ENCODE measurements at regions not wholly inside any gene's neighbourhood (a gene's known extent, or its start where the extent isn't known, plus 50 kb on each side); places are given as distances from the start of the nearest gene placed in this dataset.

GRCh38 chr2:56473524-56473923 is 289.7 kb downstream of the CCDC85A start:
- Histone ChIP-seq H3K4me1 (ENCODE audit: low read depth) (no peaks in the 10 kb centered on the region), H3K36me3 (ENCODE audit: low read depth) (no peaks in the 10 kb centered on the region), H3K9me3 (no peaks in the 10 kb centered on the region), H3K4me3 (no peak overlapping the region)
- no peak for ATAC-seq
- intact Hi-C loops (cut with DNase I, micrococcal nuclease) = no loop called here
- no peak for DNase-seq
- no peak for TF ChIP-seq CTCF (IDR thresholded peaks at IDR 0.05)

- DNase-seq (no peak), ATAC-seq (no peak)
- no peak for TF ChIP-seq CTCF (IDR thresholded peaks at IDR 0.05)
- intact Hi-C loops (cut with DNase I, micrococcal nuclease) = no loop called here
- H3K9me3 ChIP-seq = no peaks in the 10 kb centered on the region
- H3K36me3 ChIP-seq (ENCODE audit: low read depth) = no peaks in the 10 kb centered on the region
- no peaks in the 10 kb centered on the region for H3K4me1 ChIP-seq (ENCODE audit: low read depth)
- H3K4me3 ChIP-seq = no peak overlapping the region
These were observed 290.8 kb downstream of the CCDC85A start for GRCh38 chr2:56474412-56475158.

GRCh38 chr2:56475191-56475590 is 291.4 kb downstream of the CCDC85A start:
- Histone ChIP-seq H3K4me1 (ENCODE audit: low read depth) (no peaks in the 10 kb centered on the region), H3K36me3 (ENCODE audit: low read depth) (no peaks in the 10 kb centered on the region), H3K4me3 (no peak overlapping the region), H3K9me3 (no peaks in the 10 kb centered on the region)
- no peak for TF ChIP-seq CTCF (IDR thresholded peaks at IDR 0.05)
- intact Hi-C loops (cut with DNase I, micrococcal nuclease) = no loop called here
- no peak for ATAC-seq
- DNase-seq = no peak

- H3K4me1 ChIP-seq (ENCODE audit: low read depth) = no peaks in the 10 kb centered on the region
- ATAC-seq (no peak), DNase-seq (no peak)
- no peaks in the 10 kb centered on the region for H3K36me3 ChIP-seq (ENCODE audit: low read depth)
- intact Hi-C loops (cut with DNase I, micrococcal nuclease) = no loop called here
- no peaks in the 10 kb centered on the region for H3K9me3 ChIP-seq
- H3K4me3 ChIP-seq = no peak overlapping the region
- no peak for TF ChIP-seq CTCF (IDR thresholded peaks at IDR 0.05)
These were observed 292.8 kb downstream of the CCDC85A start for GRCh38 chr2:56476509-56477071.

GRCh38 chr2:56478027-56478426 is 294.2 kb downstream of the CCDC85A start:
- H3K36me3 ChIP-seq (ENCODE audit: low read depth) = no peaks in the 10 kb centered on the region
- no peaks in the 10 kb centered on the region for H3K4me1 ChIP-seq (ENCODE audit: low read depth)
- H3K4me3 ChIP-seq = no peak overlapping the region
- no peak for ATAC-seq
- no peaks in the 10 kb centered on the region for H3K9me3 ChIP-seq
- no peak for TF ChIP-seq CTCF (IDR thresholded peaks at IDR 0.05)
- DNase-seq = no peak
- intact Hi-C loops (cut with DNase I, micrococcal nuclease) = no loop called here
